BLaER1 (cell line): ENCODE measurements at regions not wholly inside any gene's neighbourhood (a gene's known extent, or its start where the extent isn't known, plus 50 kb on each side); places are given as distances from the start of the nearest gene placed in this dataset.
"Not testable (repeated sequence)": the region's sequence is repeated elsewhere in the genome, so short reads cannot be mapped to it uniquely, and the experiment has no call there.

ENCODE experiments used
- H3K27ac ChIP-seq: shearing (Covaris generic); formaldehyde crosslinking; 2 replicates; pipeline ENCODE4 v1.8.1; 2022
- H3K27me3 ChIP-seq: shearing (Covaris generic); formaldehyde crosslinking; 2 replicates; pipeline ENCODE4 v1.8.1; 2022
- H3K36me3 ChIP-seq: shearing (Covaris generic); formaldehyde crosslinking; 2 replicates; pipeline ENCODE4 v1.8.1; 2022
- H3K4me1 ChIP-seq: shearing (Covaris generic); formaldehyde crosslinking; 2 replicates; pipeline ENCODE4 v1.8.1; 2022
- H3K4me2 ChIP-seq: shearing (Covaris generic); formaldehyde crosslinking; 2 replicates; pipeline ENCODE4 v1.8.1; 2022
- H3K4me3 ChIP-seq: shearing (Covaris generic); formaldehyde crosslinking; 2 replicates; pipeline ENCODE4 v1.8.1; 2022
- H3K9ac ChIP-seq: shearing (Covaris generic); formaldehyde crosslinking; 2 replicates; pipeline ENCODE4 v1.8.1; 2022
- H3K9me3 ChIP-seq: shearing (Covaris generic); formaldehyde crosslinking; 2 replicates; pipeline ENCODE4 v1.8.1; 2022
- H4K20me1 ChIP-seq: shearing (Covaris generic); formaldehyde crosslinking; 2 replicates; pipeline ENCODE4 v1.8.1; 2022

DNA sequence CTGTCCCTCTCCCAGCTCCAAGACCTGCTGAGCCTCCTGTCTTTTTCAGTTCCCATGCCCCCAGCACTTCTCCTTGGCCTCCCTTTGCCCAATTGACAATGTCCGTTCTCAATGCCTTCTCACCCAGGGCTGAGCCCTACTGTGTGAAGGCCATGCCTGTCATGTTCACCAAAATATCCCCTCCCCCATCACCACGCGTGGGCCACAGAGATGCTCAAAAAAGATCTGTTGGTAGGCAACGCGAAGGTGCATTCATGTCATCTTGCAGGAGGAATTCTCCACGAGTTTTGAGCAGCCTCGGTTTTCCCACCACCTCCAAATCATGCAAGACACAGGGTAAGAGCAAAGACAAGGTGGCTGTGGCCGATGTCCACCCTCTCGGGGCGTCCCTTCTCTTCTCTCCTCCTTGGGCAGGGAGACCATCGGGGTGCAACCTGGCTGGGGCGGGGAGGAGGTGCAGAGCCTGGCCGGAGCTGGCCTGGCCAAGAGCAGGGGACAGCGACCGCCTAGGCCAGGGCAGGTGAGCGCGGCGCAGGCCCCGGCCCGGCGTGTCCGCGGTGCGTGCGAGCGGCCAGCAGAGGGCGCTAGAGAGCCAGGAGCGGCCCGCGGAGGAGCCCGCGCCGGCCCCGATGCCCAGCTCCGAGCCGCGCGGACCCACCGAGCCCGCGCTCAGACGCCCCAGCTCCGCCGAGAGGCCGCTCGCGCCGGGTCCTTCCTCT, 56.3 kb upstream of the KRTAP5-11 start:
- peak overlapping the region; percentile 63 for H3K4me3 ChIP-seq
- H3K4me2 ChIP-seq = peak overlapping the region; percentile 83
- H3K4me1 ChIP-seq, H3K9me3 ChIP-seq, H3K36me3 ChIP-seq, H3K27ac ChIP-seq, H4K20me1 ChIP-seq: not testable (repeated sequence)
- H3K9ac ChIP-seq = peak overlapping the region; percentile 53; the same call in 1 of the 2 replicates
- H3K27me3 ChIP-seq = peaks cover 22% of the 10 kb centered on the region

DNA sequence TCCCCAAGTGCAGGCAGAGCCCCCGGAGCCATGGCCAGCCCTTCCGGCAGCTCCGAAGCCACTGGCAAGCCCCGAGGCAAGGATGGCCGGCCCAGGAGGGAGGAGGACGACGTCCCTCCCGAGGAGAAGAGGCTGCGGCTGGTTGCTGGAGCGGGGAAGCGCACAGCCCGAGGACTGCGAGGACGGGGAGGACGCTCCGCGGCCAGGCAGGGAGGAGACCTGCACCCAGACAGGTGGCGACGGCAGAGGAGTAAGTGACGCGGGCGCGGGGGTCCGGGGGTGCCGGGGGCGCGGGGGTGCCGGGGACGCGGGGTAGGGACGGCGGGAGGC, 56.8 kb upstream of the KRTAP5-11 start:
- Histone ChIP-seq H3K4me3 (peak overlapping the region; percentile 63), H3K4me2 (peak overlapping the region; percentile 83), H3K27me3 (peaks cover 22% of the 10 kb centered on the region), H3K9ac (peak overlapping the region; percentile 53; the same call in 1 of the 2 replicates)
- not testable (repeated sequence) for H3K9me3 ChIP-seq, H4K20me1 ChIP-seq, H3K27ac ChIP-seq, H3K4me1 ChIP-seq, H3K36me3 ChIP-seq

DNA sequence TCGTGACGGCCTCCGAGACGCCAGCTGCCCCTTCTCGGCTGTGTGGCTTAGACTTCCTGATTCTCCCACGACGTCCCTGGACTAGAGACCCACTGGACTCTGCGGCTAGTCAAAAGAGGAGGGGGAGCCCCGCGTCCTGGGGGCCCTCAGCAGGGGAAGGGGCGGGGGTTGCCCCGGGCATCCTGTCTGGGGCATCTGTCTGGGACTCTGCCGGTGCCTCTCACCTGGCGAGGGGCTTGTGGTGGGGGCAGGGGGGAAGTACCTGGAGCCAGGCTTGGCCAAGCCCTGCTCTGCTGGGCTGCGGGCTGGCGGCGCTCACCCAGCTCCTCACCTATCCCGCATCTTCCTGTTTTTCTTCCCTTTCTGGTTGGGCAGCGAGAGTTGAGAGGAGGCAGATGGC, 57.2 kb upstream of the KRTAP5-11 start:
- not testable (repeated sequence) for H3K4me3 ChIP-seq, H3K36me3 ChIP-seq, H3K4me1 ChIP-seq, H4K20me1 ChIP-seq, H3K27ac ChIP-seq, H3K9me3 ChIP-seq, H3K9ac ChIP-seq
- Histone ChIP-seq H3K27me3 (peaks cover 22% of the 10 kb centered on the region), H3K4me2 (peak overlapping the region; percentile 83)

DNA sequence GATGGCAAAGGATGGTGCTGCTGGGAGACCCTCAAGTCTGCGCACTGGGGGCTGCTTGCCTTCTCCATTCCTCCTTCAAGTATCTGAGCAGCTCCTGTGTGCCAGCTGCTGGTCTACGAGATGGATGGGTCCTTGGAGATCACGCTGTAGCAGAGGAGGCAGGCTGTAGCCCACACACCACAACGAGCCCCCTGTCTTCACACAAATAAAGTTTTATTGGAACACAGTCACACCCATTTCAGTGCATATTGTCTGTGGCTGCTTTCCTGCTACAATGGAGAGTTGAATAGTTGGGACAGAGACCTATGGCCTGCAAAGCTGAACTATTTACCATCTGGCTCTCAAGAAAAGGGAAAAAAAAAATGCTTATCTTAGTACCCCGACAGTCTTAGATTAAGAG, 64.4 kb upstream of the KRTAP5-11 start:
- H4K20me1 ChIP-seq, H3K4me3 ChIP-seq, H3K27me3 ChIP-seq, H3K4me1 ChIP-seq, H3K4me2 ChIP-seq, H3K9ac ChIP-seq, H3K27ac ChIP-seq, H3K9me3 ChIP-seq, H3K36me3 ChIP-seq: not testable (repeated sequence)

DNA sequence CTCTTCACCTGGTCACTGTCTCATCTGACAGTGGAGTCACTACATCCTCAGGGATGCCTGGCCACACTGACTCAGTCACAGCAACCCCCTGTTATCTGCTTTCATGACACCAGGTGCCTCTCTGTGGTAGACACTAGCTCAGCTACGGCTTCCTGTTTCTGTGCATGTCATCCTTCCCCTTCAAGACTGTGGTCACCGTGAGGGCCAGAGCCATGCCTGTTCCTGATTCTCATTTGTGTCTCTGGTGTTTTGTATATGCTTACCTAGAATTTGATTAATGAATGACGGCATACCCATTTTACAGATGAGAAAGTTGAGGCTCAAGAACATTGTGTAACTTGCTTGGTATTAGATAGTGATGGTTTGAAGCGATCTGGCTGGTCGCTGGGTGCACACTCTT, 70.3 kb upstream of the KRTAP5-11 start:
- not testable (repeated sequence) for H3K4me3 ChIP-seq, H3K27ac ChIP-seq, H3K4me2 ChIP-seq, H3K4me1 ChIP-seq, H3K36me3 ChIP-seq, H3K9ac ChIP-seq, H3K9me3 ChIP-seq, H3K27me3 ChIP-seq, H4K20me1 ChIP-seq

GRCh38 chr11:71654423-71654822, 71.7 kb upstream of the KRTAP5-11 start:
- H3K9ac ChIP-seq, H3K9me3 ChIP-seq, H3K27me3 ChIP-seq, H3K4me2 ChIP-seq, H4K20me1 ChIP-seq, H3K4me3 ChIP-seq, H3K36me3 ChIP-seq, H3K4me1 ChIP-seq, H3K27ac ChIP-seq: not testable (repeated sequence)

GRCh38 chr11:71655041-71655440, 72.4 kb upstream of the KRTAP5-11 start:
- H3K4me3 ChIP-seq, H3K4me1 ChIP-seq, H3K27me3 ChIP-seq, H4K20me1 ChIP-seq, H3K9ac ChIP-seq, H3K27ac ChIP-seq, H3K36me3 ChIP-seq, H3K4me2 ChIP-seq, H3K9me3 ChIP-seq: not testable (repeated sequence)

- H3K9ac ChIP-seq, H4K20me1 ChIP-seq, H3K9me3 ChIP-seq: not testable (repeated sequence)
Measured at GRCh38 chr11:71656513-71656912, 73.8 kb upstream of the KRTAP5-11 start.

DNA sequence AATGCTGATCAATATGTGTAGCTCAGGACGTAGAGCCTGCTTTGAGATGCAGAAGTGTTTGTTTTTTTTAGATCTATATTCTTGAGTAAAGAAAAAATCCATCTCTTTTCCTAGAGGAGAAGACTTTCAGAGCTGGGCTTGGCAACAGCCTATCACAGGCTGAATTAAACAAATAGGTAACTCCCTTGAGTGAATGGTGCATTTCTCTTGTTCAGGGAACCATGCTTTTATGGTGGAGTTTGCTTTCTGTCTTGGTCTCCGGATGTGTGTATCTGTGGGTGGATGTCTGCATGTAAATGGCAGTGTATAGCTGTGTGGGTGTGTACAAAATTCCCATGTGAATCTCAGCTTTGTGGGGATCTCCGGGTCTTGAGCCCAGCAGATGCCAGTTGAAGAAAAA, 82.3 kb upstream of the KRTAP5-11 start:
- H3K4me3 ChIP-seq, H3K4me1 ChIP-seq, H4K20me1 ChIP-seq, H3K36me3 ChIP-seq, H3K9me3 ChIP-seq, H3K9ac ChIP-seq, H3K27ac ChIP-seq, H3K27me3 ChIP-seq, H3K4me2 ChIP-seq: not testable (repeated sequence)

More at GRCh38 chr11:71656513-71656912, 73.8 kb upstream of the KRTAP5-11 start:
- not testable (repeated sequence) for H3K27me3 ChIP-seq, H3K36me3 ChIP-seq, H3K4me2 ChIP-seq, H3K4me1 ChIP-seq, H3K27ac ChIP-seq, H3K4me3 ChIP-seq

DNA sequence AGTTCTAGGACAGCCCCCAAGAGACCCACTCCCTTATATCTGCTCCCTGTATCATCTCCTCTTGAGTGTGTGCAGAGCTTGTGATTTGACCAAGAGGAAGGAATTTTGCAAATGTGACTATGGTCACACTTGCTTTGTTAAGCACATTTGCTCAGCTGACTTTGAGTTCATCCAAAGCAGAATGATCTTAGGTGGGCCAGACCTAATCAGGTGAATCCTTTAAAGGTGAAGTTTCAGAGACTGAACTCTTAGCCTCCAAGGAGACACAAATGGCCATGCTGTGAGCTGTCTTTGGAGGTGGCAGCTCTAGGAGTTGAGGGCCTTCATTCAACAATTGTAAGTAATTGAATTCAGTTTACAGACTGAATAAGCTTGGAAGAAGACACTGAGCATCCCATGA, 115.4 kb upstream of the KRTAP5-11 start:
- not testable (repeated sequence) for H3K4me1 ChIP-seq, H3K9me3 ChIP-seq, H3K36me3 ChIP-seq, H3K27ac ChIP-seq, H3K4me2 ChIP-seq, H3K4me3 ChIP-seq, H3K27me3 ChIP-seq, H3K9ac ChIP-seq, H4K20me1 ChIP-seq

- not testable (repeated sequence) for H3K9ac ChIP-seq, H3K27me3 ChIP-seq, H3K4me1 ChIP-seq, H3K36me3 ChIP-seq, H4K20me1 ChIP-seq, H3K27ac ChIP-seq, H3K4me3 ChIP-seq, H3K9me3 ChIP-seq, H3K4me2 ChIP-seq
Measured at GRCh38 chr11:71698961-71699360, 116.3 kb upstream of the KRTAP5-11 start.

- H3K27me3 ChIP-seq, H3K4me3 ChIP-seq, H3K9ac ChIP-seq, H3K4me2 ChIP-seq, H3K36me3 ChIP-seq, H3K9me3 ChIP-seq, H3K4me1 ChIP-seq, H4K20me1 ChIP-seq, H3K27ac ChIP-seq: not testable (repeated sequence)
Measured at GRCh38 chr11:71701435-71702291, 119.0 kb upstream of the KRTAP5-11 start.

- not testable (repeated sequence) for H4K20me1 ChIP-seq, H3K4me2 ChIP-seq, H3K27ac ChIP-seq, H3K4me3 ChIP-seq, H3K9me3 ChIP-seq, H3K4me1 ChIP-seq, H3K36me3 ChIP-seq, H3K27me3 ChIP-seq, H3K9ac ChIP-seq
Measured at GRCh38 chr11:71705086-71705737, 122.5 kb upstream of the KRTAP5-11 start.

GRCh38 chr11:71705738-71706432, 123.2 kb upstream of the KRTAP5-11 start:
- H4K20me1 ChIP-seq, H3K27me3 ChIP-seq, H3K36me3 ChIP-seq, H3K9me3 ChIP-seq, H3K4me2 ChIP-seq, H3K4me1 ChIP-seq, H3K9ac ChIP-seq, H3K27ac ChIP-seq, H3K4me3 ChIP-seq: not testable (repeated sequence)
